Type B pancreatic cell (in vitro differentiated cells): ENCODE measurements at regions not wholly inside any gene's neighbourhood (a gene's known extent, or its start where the extent isn't known, plus 50 kb on each side); places are given as distances from the start of the nearest gene placed in this dataset.

Source experiments
- DNase-seq: peaks from one replicate; pipeline ENCODE4 v3.0.0; 2021; ENCODE audit warnings: mixed read lengths; ENCODE audit not compliant: unreplicated experiment; ENCODE audit errors: extremely low spot score
- H3K27ac Mint-ChIP-seq: 2 replicates; pipeline ENCODE4 v1.8.0; 2021; ENCODE audit warnings: mild to moderate bottlenecking, mixed read lengths
- H3K27me3 Mint-ChIP-seq: 2 replicates; pipeline ENCODE4 v1.8.0; 2021; ENCODE audit warnings: mixed read lengths
- H3K36me3 Mint-ChIP-seq: 2 replicates; pipeline ENCODE4 v1.8.0; 2021; ENCODE audit warnings: mixed read lengths
- H3K4me1 Mint-ChIP-seq: one replicate; pipeline ENCODE4 v1.8.0; 2021; ENCODE audit warnings: mixed read lengths; ENCODE audit not compliant: unreplicated experiment
- H3K4me3 Mint-ChIP-seq: 2 replicates; pipeline ENCODE4 v1.8.0; 2021; ENCODE audit warnings: mild to moderate bottlenecking, mixed read lengths
- H3K9me3 Mint-ChIP-seq: 2 replicates; pipeline ENCODE4 v1.8.0; 2021; ENCODE audit warnings: mixed read lengths
- CTCF ChIP-seq: fragments of 200-600 bp; sonication (generic); conservative IDR thresholded peaks from 2 replicates; pipeline ENCODE4 v1.5.0; 2021; ENCODE audit warnings: antibody characterized with exemption, mild to moderate bottlenecking

GRCh38 chr5:104793031-104793754 lies 1230.6 kb upstream of the NUDT12 start:
- Mint-ChIP-seq H3K4me1 (no peaks in the 10 kb centered on the region), H3K4me3 (no peak overlapping the region), H3K9me3 (no peaks in the 10 kb centered on the region), H3K36me3 (no peaks in the 10 kb centered on the region), H3K27me3 (no peaks in the 10 kb centered on the region), H3K27ac (no peak overlapping the region)
- TF ChIP-seq CTCF, result no peak
- no peak for DNase-seq

GRCh38 chr5:104789366-104789765 lies 1226.8 kb upstream of the NUDT12 start:
- no peak for TF ChIP-seq CTCF
- no peak overlapping the region for H3K4me3 Mint-ChIP-seq

GRCh38 chr5:104785097-104785496 lies 1222.5 kb upstream of the NUDT12 start:
- Mint-ChIP-seq H3K4me3 (no peak overlapping the region), H3K27ac (no peak overlapping the region), H3K27me3 (no peaks in the 10 kb centered on the region), H3K4me1 (no peaks in the 10 kb centered on the region), H3K9me3 (no peaks in the 10 kb centered on the region), H3K36me3 (no peaks in the 10 kb centered on the region)
- TF ChIP-seq CTCF, result no peak
- DNase-seq, result no peak

More at GRCh38 chr5:104789366-104789765, 1226.8 kb upstream of the NUDT12 start:
- Mint-ChIP-seq H3K36me3 (no peaks in the 10 kb centered on the region), H3K4me1 (no peaks in the 10 kb centered on the region), H3K27me3 (no peaks in the 10 kb centered on the region), H3K9me3 (no peaks in the 10 kb centered on the region), H3K27ac (no peak overlapping the region)
- no peak for DNase-seq

GRCh38 chr5:104774372-104774771 lies 1211.8 kb upstream of the NUDT12 start:
- Mint-ChIP-seq H3K27ac (no peak overlapping the region), H3K36me3 (no peaks in the 10 kb centered on the region), H3K9me3 (no peaks in the 10 kb centered on the region), H3K4me1 (no peaks in the 10 kb centered on the region), H3K4me3 (no peak overlapping the region), H3K27me3 (no peaks in the 10 kb centered on the region)
- TF ChIP-seq CTCF, result no peak
- DNase-seq, result no peak

- DNase-seq, result no peak
- no peak for TF ChIP-seq CTCF
- no peak overlapping the region for H3K4me3 Mint-ChIP-seq
- H3K4me1 Mint-ChIP-seq, result peaks cover 7% of the 10 kb centered on the region
- peaks cover 16% of the 10 kb centered on the region for H3K9me3 Mint-ChIP-seq
- no peak overlapping the region for H3K27ac Mint-ChIP-seq
- H3K27me3 Mint-ChIP-seq, result no peaks in the 10 kb centered on the region
- no peaks in the 10 kb centered on the region for H3K36me3 Mint-ChIP-seq
Observed at GRCh38 chr5:104764197-104764596, 1201.6 kb upstream of the NUDT12 start.
